D341Med (cell line): ENCODE measurements at regions not wholly inside any gene's neighbourhood (a gene's known extent, or its start where the extent isn't known, plus 50 kb on each side); places are given as distances from the start of the nearest gene placed in this dataset.
A peak's percentile ranks its signal among the peaks of the same experiment; 100 is the strongest.
"Not testable (repeated sequence)": the region's sequence is repeated elsewhere in the genome, so short reads cannot be mapped to it uniquely, and the experiment has no call there.

Experiments
- DNase-seq: peaks from one replicate; pipeline ENCODE4 v3.0.0; 2012; ENCODE audit warnings: low spot score

DNA sequence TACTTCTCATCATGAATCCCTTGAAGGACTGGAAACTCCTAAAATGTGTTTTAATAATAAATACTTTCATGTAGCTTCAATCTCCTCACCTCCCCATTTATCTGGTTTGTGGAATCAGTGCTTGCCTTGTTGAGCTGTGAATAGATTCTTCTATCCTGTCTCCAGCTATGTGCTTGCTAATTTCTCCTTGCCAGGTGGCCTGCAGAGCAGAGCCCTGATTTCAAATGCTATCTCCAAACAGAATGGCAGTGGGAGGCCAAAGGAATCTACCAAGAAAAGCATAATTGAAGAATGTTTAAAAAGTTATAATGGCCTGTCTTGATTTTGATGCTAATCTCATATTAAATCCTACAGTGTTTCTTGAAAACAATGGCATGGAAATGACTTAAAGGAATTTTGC is 309.3 kb upstream of the CHORDC1 start:
- DNase-seq: no peak

DNA sequence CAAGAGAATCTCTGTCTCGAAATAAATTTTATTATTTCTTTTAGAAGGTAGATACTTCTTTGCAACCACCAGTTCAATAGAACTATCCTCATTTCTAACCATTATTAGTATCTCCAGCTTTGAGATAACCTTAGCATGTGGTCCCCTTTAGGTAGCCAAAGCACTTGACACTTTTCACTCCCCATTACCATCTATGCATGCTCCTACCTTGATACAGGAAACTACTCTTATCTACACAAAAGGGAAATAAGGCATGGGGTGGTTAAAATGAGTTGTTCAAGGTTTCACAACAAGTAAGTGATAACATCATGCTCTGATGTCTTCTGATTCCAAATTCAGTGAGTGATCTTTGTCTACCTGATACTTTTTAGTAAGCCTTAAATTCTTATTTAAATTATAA is 308.2 kb upstream of the CHORDC1 start:
- DNase-seq: no peak

DNA sequence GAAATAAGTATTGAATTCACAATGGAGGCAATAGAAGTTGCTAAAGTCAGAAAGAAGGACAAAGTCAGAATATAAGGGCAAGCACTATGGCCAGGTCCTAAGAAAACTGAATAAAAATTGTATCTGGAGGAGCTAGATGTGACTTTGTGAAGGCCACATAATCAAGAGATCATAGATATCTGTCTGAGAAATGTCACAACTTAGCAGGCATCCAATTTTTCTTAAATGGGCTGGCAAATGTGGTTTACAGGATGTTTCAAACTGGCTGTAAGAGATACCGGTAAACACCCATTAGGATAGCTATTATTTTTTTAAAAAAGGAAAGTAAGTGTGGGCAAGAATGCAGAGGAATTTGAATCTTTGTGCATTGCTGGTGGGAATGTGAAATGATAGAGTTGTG is 303.1 kb upstream of the CHORDC1 start:
- DNase-seq: no peak

DNA sequence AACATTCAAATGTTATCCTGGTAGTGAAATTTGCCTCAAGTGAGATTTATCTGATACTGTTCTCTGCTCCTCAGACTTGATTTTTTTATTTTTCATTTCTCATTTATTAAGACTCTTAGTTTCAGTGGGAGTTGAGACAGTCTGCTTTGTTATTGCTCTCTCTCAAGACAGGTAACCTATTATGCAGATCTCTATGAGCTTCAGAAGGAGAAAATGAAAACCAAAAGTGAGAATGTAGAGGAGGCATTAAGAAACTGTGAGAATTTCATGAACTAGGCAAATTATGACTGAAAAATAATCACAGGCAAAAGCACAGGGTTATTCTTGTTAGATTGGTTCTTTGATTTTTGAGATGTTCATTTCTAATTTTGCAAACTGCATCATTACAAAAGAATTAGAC is 290.0 kb upstream of the CHORDC1 start:
- DNase-seq: no peak

DNA sequence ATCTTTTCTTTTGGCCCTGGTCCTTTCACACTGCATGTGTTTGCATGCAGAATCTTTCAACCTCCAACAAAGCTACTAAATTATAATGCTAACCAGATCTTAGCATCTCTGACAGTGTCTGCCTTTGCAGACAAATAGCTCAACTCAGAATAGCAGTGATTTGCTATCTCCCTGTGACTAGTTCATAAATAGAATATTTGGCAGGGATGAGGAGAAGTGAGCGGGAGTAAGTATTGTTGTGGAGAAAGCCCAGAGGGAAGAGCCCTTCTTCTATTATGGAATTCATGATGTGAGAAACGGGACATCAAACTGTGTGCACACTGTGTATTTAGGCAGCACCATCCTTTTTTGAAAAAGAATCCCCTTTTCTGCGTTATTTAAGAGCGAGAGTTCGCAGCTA is 288.0 kb upstream of the CHORDC1 start:
- DNase-seq: no peak

DNA sequence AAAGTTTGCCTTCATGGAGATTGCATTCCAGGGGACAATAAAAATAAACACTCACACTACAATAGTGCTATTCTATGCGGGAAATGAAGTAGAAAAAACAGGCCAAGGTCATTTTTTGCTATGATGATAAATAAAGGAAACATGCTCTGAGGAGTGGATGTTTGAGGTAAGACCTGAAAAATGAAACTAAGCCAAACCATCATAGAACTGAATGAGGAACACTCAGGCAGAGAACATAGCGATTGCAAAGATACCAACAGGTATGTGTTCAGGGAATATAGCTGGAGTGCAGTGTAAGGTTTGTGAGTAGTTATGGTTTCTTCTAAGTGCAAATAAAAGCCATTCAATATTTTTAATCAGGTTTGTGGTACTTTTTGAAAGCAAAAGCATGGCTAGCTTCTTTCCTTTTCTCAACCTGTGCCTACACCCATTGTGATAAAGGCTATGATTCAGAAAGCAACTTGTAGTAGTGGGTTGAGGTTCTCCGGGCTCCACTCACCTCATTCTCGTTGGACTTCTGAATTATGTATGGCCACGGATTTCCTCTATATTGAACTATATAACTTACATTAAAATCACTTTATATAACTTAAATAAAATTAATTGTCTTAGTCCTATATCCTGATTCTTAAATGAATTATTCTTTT is 278.2 kb upstream of the CHORDC1 start:
- DNase-seq: no peak

DNA sequence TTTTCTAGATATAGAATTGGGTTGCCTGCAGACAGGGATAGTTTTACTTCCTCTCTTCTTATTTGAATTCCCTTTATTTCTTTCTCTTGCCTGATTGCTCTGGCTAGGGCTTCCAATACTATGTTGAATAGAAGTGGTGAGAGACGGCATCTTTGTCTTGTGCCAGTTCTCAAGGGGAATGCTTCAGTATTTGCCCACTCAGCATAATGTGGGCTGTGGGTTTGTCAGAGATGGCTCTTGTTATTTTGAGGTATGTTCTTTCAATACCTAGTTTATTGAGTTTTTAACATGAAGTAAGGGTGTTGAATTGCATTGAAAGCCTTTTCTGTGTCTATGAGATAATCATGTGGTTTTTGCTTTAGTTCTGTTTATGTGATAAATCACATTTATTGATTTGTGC is 273.9 kb upstream of the CHORDC1 start:
- no peak for DNase-seq

DNA sequence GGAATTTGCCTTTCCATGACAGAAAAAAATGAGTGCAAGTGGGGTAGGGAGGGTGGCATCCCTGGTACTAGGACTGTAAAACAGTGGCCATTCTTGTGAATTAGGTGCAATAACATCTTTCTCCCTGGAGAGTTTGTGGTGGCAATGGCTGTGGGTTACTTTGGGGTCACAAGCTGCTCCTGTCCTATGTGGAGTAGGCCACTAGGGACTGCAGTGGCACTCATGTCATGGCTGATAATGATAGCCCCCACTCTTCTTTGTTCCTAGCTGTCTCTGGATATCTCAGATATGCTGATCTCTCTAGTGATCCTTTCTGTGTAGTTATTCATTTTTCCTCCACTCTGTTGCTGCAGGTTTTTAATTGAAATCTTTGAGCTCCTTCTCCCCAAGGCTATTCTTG is 270.5 kb upstream of the CHORDC1 start:
- DNase-seq: no peak

DNA sequence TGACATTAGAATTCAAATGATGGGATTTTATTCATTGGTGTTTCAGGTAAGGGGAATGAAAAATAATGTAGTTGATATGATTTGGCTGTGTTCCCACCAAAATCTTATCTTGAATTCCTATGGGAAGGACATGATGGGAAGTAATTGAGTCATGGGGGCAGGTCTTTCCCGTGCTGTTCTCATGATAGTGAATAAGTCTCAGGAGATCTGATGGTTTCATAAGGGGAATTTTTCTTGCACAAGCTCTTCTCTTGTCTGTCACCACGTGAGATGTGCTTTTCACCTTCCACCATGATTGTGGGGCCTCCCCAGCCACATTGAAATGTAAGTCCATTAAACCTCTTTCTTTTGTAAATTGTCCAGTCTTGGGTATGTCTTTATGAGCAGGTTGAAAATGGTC is 268.6 kb upstream of the CHORDC1 start:
- no peak for DNase-seq

DNA sequence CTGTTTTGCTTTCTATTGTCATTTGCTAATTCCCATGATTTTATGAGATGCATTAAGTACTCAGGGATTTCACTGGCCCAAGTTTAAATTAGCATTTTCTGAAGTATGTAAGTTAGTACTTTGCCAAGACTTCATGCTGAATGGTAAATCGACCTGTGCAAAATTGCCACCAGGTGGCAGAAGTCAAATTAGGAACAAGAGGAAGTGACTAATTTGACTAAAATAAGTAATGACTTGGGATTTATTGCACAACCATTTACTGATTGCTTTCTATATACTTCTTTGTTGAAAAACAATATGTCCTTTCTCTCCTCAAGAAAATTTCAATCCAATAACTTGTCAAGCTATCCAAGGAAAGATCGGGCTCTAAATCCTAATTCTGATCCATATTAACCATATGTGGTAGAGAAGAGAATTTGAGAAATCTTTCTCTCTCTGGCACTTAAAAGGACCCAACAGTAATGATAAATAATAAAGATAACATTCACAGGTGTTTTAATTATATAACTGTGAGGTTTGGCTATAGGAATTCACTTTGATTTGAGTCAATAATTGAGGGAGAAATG is 253.7 kb upstream of the CHORDC1 start:
- DNase-seq: peak; percentile 11

DNA sequence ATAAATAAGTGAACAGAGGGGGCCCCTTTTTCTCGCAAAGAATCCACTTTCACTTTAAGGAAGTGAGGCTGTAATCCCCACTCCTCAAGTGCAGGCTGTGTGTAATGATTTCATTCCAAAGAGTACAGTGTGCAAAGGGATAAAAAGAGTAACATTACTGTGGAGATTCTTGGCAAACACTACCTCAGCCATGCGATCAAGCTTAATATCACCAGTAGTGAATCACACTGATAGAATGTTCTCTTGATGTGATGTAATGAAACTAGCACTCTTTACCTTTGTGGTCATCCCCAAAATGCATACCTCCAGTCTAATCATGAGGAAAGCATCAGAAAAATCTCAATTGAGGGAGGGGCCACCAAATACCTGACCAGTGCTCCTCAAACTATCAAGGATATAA is 246.1 kb upstream of the CHORDC1 start:
- no peak for DNase-seq

DNA sequence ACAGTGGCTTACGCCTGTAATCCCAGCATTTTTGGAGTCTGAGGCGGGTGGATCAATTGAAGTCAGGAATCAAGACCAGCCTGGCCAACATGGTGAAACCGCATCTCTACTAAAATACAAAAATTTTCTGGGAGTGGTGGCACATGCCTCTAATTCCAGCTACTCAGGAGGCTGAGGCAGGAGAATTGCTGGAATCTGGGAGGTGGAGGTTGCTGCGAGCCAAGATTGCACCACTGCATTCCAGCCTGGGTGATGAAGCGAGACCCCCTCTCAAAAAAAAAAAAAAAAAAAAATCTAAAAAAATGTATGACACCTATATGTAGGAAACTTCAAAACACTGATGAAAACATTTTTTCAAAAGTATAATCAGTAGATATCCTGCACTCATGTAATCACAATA is 242.7 kb upstream of the CHORDC1 start:
- DNase-seq: no peak

DNA sequence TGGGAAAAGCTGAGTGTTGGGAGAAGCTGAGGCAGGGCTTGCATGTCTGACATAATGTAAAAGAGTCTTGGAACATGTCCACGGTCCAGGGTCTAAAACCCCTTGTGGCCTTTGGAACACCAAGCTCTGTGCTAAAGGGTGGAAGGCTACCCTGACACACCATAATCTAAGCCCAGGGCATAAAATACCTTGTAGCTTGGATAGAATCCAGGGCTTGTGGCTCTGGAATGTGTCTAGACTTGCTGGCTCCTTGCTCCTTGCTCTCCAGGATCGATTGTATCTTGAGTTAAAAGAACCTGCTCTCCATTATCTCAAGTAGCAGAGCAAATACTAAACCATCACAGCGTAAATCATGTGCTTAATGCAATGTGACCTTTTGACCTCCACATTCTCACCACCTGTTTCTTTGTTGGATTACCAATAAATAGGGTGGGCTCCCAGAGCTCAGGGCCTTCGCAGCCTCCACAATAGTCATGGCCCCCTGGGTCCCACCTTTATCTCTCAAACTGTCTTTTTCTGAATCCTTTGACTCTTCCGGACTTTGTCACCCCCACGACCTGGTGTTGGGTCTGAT is 232.6 kb upstream of the CHORDC1 start:
- DNase-seq: not testable (repeated sequence)

DNA sequence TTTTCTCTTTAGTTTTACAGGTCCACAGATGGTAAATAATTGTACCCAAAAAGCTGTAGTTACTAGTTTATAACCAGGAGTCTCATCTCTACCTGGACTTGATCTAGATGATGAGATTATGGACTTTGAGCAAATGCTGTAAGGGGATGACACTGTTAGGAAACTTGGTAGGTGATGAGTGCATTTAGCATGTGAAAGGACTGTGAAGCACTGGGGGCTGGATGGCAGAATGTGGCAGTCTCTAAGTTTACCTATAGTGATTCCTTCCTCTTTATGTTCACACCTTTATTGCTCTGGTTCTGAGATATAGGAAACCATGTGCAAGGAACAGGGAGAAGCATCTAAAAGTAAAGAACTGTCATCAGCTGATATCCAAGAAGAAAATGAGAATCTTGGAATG is 230.7 kb upstream of the CHORDC1 start:
- no peak for DNase-seq

DNA sequence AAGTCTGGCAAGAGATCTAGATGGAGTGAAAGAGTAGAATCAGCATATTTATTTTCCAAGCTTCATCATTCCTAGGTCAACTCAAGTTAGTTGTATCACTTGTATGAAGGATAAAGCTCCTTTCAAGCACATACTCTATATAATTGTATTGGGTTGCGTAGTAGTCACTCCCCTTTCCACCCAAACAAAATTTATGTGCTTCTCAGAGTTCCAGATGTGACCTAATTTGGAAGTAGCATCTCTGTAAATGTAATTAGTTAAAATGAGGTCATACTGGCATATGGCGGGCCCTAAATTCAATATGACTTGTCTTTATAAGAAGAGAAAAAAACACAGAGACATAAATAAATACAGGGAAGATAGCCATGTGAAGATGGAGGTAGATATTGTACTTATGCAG is 226.8 kb upstream of the CHORDC1 start:
- no peak for DNase-seq

DNA sequence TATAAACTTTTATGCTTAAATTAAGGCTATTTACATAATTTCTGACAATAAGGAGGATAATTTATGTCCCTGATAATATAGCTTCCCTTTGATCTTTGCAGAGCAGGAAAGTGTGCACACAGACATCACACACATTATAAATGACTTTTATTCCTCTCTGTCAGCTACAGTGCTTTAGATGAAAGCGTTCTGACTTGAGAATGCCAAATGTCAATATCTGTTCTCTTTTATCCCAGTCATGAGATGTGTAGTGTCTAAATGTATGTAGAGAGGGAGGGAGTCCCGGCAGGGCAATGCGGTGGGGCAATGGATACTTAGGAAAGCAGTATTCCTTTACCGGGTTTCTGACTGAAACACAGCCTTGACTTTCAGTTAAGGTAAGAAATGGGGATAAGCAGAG is 225.4 kb upstream of the CHORDC1 start:
- no peak for DNase-seq

DNA sequence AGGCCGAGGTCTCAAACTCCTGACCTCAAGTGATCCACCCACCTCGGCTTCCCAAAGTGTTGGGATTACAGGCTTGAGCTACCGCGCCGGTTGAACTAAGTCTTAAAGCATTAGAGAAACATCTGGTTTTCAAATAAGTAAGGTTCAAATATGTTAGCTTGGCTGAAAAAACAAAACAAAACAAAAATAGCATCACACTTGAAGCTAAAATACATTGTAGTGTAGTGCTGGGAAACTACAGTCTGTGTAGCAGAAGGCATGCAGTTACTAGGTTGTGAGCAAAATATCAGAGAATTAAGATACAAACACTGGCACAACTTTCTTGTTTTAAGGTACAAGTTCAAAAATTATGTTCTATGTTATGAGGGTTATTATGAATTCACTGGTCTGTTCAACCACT is 224.8 kb upstream of the CHORDC1 start:
- no peak for DNase-seq

DNA sequence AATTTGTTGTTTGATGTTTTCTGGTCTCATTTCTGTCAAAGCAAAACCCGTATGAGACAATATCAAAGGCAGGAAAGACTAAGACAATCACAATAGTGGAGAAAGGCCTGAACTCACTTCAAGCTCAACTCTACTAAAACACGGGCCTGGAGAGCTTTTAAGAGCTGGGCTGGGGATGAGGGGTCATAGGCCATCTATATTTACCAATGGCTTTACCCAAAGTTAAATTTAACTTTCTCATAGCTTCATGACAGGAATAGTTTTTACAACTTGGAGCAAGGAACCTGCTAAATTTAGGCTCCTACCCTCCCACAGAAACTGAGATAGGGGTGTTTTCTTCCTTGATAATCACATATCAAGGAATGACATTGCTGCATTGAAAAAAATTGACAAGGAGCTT is 223.4 kb upstream of the CHORDC1 start:
- no peak for DNase-seq

DNA sequence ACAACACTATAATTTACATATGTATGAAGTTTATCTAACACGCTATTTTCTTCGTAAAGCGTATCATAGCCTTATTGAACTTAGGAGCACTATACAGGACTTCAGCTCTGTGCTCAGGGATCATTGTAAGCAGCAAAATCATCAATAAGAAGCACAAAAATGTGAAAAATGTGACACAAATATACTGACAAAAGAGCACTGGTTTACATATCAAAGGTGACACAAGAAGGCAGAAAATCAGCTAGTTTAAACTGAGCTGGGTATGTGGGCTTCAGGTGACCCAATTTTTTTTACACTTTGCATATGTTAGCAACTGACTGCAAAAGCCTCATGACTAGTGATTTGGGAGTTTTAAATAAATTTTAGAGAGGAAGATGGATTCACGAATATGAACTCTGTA is 215.2 kb upstream of the CHORDC1 start:
- DNase-seq: no peak

DNA sequence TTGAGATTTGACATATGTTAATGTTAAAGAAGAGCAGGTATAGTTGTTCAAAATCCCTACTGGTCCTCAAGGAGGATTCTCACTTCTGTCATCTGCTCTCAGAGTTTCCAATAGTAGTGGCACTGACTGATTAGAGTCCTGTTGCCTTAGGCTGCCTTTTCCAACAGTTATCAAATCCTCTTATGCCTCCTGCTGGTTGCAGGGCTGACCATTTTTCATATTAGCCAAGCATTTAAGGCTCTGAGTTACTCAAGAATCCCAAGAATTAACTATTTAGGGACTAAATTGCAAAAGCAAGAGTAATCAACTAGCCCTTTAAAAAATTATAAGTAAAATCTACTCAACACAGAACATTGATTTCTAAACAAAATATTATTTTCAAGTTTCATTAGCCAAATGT is 212.0 kb upstream of the CHORDC1 start:
- peak; percentile 17 for DNase-seq

DNA sequence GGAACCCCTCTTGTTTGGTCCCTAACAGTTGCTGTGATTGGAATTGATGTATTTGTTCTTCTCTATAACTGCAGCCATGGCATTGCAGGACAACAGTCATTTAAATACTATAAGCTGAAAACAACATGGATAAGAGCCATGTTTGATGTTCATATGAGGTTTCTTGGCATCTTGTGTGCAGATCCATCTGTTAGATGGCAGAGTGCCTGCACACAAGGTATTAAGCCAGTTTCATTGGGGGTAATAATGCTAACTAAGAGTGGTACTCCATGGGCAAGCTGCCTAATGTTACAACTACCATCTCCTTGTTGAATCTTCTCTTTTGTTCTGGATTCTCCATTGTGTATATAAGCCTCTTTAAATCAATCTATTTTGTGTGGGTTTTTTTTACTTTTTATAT is 206.0 kb upstream of the CHORDC1 start:
- no peak for DNase-seq

DNA sequence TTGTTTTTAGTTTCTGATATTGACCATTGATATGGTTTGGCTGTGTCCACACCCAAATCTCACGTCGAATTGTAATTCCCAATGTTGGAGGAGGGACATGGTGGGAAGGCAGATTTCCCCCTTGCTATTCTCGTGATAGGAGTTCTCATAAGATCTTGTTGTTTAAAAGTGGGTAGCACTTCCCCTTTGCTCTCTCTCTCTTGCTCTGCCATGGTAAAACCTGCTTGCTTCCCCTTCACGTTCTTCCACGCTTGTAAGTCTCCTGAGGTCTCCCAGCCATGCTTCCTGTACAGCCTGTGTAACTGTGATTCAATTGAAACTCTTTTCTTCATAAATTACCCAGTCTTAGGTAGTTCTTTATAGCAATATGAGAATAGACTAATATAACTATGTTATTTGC is 203.6 kb upstream of the CHORDC1 start:
- no peak for DNase-seq

DNA sequence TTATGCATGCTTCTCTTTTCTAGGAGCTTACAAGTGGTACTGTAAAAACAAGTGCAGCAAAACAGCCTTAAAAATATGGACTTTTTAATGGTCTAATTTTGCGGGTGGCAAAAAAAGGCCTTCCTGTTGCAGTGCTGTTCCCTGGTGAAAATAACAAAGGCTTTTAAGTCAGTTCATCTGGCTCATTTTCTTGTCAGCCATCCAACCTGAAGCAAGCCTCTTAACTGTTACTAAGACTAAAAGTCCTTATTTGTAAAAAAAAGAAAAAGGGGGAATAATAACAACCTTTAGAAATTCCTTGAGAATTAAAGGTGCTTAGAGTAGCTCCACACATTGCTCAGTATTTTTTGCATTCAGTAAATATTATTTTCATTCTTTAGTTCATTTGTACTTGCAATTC is 200.5 kb upstream of the CHORDC1 start:
- DNase-seq: no peak

DNA sequence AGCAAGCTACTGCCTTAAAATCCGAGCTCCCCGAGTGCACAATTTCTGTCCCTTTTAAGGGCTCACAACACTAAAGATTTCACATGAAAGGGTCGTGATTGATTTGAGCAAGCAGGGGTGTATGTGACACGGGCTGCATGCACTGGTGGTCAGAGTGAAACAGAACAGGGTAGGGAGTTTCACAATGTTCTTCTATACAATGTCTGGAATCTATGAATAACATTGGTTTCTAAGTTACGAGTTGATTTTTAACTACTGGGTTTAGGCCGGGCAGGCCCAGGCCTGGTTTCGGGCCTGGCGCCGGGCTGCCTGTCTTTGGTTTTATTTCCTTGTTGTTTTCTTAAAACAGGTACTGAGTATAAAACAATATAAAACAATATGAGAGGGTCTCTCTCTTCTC is 199.9 kb upstream of the CHORDC1 start:
- not testable (repeated sequence) for DNase-seq
